ENCODE measurements at regions not wholly inside any gene's neighbourhood (a gene's known extent, or its start where the extent isn't known, plus 50 kb on each side); places are given as distances from the start of the nearest gene placed in this dataset.
"Not testable (repeated sequence)": the region's sequence is repeated elsewhere in the genome, so short reads cannot be mapped to it uniquely, and the experiment has no call there.

DNA sequence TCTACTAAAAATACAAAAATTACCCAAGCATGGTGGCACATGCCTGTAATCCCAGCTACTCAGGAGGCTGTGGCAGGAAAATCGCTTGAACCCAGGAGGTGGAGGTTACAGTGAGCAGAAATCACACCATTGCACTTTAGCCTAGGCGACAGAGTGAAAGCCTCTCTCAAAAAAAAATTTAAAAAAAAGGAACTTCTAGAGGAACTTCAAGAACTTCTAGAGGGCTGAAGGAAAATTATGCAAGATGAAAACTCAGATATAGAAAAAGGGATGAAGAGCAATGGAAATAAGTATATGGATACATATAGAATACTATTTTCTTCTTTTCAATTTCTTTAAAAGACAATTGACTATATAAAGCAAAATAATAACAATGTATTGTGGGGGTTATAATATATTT is 51.2 kb upstream of the PRR5 start:
- no peak for DNase-seq

DNA sequence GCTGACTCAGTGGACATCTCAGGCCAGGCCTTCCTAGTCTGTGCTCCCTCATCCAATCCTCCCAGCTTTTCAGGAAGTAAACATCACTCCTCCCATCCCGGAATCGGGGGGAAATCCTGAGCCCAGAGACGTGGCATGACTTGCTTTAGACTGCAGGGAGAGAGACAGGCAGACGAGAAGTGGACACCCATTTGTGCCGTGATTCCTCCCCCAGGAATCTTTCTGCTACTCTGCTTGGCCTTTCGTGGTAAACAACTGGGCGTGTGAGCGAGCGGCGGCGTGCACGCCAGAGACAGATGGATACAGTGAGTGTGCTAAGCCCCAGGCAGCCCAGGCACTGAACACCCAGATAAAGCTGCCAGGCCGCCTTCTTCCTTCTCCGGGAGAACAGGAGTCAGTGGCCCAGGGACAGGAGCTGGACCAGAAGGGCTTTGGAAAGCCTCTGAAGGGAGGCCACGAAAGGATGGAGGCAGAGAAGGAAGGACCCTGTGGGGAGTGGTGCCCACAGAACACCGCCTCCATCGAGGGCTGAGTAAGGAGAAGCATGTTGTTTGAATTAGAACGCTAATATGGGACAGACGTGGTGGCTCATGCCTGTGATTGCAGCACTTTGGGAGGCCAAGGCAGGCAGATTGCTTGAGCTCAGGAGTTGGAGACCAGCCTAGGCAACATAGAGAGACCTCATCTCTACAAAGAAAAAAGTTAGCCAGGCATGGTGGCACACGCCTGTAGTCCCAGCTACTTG is 53.0 kb upstream of the PRR5 start:
- DNase-seq, result no peak

DNA sequence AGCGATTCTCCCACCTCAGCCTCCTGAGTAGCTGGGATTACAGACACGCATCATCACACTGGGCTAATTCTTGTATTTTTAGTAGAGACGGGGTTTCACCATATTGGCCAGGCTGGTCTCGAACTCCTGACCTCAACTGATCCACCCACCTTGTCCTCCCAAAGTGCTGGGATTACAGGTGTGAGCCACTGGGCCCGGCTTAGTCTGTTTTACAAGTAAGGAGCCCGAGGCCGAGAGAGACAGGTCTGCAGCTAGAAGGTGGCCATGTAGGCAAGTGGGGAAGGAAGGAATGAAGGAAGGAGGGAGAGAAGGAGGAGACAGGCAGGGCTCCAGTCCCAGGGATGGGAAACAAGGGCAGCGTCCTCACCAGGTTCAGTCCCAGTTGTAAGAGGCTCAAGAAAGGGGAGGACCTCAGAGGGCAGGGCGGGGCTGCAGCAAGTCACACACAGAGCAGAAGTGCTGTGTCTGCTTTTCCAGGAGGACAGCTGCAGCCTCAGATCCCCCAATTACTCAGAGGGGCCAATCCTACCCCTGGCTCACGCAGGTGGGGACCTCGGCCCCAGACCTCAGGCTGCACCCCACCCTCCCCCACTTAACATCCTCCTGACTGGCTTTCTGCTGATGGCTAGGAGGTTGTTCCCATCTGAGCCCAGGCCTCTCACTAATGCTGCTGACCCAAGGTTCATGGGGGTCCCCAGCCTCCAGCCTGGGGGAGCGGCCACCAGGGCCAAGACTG is 53.8 kb upstream of the PRR5 start:
- no peak for DNase-seq

DNA sequence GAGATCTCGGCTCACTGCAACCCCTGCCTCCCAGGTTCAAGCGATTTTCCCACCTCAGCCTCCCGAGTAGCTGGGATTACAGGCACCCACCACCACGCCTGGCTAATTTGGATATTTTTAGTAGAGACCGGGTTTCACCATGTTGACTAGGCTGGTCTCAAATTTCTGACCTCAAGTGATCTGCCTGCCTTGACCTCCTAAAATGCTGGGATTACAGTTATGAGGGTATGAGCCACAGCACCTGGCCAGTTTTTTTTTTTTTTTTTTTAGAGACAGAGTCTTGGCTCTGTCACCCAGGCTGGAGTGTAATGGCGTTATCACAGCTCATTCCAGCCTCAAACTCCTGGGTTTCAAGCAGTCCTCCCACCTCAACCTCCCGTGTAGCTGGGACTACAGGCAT is 54.9 kb upstream of the PRR5 start:
- DNase-seq, result no peak

DNA sequence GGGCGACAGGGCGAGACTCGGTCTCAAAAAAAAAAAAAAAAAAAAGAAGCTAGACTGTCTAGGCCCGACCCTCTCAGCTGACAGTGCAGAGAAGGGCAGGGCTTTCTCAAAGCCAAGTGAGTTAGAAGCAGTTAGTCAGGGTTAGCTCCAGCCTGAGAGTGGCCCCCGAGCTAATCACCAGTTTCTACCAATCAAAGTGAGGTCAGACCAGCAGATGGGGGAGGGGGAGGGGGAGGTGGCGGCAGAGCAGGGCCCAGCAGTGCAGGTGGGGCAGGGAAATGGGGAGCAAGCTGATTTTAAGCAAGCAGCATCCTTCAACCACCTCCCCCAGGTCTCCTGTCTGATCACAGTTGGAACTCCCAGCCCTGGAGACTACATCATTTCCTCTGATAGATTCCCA is 55.3 kb upstream of the PRR5 start:
- DNase-seq, result no peak

DNA sequence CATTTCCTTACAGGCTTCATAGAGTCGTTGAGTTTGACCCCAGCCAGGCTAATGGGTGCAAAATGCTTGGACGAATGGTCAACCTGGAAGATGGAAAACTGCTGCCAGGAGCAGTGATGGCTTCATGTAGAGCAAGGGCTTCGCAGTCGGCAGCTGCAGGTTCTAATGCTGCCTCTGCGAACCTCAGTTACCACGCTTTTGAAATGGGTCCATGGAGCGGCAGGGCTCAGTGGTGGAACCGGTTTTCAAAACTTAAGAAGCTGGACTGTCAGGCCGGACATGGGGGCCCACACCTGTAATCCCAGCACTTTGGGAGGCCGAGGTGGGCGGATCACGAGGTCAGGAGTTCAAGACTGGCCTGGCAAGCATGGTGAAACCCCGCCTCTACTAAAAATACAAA is 55.9 kb upstream of the PRR5 start:
- no peak for DNase-seq

DNA sequence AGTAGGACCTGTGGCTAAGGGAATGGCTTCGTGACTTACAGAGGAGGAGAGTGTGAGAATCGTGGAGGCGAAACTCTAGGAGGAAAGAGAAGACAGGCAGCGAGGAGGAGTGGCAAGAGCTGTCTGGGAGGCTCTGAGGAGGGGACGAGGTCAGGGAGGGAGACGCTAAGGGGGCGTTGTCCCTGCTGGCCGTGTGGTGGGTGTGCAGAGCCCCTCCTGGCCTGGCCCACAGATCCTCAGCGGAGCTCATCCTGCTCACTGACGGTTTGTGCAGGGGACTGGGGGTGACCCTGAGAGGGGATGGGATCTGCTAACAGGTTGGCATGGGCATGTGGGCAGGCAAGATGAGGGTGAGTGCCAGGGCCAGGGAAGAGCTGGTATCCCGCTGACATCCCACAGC is 56.5 kb upstream of the PRR5 start:
- no peak for DNase-seq

DNA sequence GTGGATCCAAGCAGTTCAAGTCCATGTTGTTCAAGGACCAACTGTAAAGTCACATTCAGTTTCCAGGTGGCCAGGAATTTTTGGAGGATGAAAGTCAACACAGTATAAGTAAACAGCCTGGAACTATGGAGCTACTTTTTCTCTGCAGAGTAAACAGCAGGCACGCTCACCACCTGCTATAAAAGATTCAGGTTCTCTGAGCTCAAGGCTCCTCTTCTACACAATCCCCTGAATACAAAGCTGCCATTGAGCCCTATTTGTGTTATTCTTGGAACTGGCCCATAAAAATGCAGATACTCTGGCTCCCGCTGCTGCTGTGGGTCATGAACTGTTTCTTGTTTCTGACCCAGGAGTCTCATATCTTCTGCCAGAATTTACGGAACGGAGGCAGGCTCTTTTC is 56.9 kb upstream of the PRR5 start:
- DNase-seq, result no peak

DNA sequence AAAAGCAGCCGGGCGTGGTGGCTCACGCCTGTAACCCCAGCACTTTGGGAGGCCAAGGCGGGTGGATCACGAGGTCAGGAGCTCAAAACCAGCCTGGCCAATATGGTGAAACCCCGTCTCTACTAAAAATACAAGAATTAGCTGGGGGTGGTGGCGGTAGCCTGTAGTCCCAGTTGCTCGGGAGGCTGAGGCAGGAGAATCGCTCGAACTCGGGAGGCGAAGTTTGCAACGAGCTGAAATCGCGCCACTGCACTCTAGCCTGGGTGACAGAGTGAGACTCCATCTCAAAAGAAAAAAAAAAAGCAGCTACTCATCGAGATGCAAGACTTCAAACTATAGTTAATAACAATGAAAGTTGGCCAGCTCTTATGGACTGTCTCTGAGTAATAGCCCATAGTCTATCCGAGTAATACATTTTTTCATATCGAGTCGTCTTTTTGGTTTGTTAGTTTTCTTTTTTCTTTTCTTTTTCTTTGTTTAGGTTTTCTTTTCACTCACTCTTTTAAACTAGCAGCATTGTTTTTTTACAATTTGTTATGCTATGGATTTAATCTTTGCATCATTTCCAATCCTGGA is 58.4 kb upstream of the PRR5 start:
- not testable (repeated sequence) for DNase-seq

DNA sequence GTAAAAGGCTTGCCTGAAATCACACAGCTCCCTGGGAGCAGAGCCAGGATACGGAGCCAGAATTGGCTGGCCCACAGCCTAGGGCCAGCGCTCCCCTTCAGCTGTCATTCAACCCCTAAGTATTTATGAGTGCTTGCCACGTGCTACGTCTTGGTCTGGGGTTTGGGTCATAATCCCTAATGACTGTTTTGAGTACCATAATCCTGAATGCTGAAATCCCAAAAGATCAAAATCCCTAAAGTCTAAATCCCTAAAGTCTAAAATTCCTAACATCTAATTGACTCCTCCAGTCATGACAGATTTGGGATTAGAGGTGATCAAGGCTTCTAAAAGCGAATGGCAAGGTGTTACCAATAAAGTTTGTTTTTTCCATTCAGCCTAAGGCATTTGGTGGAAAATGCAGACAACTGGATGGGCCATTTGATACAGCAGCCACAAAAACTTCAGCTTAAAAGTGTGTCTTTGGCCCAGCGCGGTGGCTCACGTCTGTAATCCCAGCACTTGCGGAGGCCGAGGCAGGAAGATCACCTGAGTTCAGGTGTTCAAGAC is 59.8 kb upstream of the PRR5 start:
- DNase-seq, result no peak

DNA sequence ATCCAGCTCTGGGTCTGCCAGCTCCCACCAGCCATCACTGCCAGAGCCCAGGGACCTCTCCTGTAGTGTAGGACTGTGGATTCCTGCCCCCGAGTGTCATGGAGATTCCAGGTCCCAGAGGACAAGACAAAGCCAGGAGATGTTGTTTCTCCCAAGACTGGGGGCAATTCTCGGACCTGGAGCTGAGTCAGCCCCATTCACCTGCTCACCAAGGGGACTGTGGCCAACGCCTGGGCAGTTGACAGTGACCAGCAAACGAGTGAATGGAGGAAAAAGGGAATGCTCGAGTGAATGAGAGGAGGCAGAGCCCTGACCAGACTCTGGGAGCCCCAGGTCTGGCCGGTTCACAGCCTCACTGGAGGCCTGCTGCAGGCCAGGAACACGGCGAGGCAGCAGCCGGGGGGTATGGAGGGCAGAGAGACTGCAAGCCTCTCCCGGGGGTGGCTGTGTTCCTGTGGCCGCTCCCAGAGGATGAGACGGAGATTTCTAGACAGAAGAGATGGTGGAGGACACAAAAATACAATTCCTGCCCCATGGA is 61.3 kb upstream of the PRR5 start:
- no peak for DNase-seq

DNA sequence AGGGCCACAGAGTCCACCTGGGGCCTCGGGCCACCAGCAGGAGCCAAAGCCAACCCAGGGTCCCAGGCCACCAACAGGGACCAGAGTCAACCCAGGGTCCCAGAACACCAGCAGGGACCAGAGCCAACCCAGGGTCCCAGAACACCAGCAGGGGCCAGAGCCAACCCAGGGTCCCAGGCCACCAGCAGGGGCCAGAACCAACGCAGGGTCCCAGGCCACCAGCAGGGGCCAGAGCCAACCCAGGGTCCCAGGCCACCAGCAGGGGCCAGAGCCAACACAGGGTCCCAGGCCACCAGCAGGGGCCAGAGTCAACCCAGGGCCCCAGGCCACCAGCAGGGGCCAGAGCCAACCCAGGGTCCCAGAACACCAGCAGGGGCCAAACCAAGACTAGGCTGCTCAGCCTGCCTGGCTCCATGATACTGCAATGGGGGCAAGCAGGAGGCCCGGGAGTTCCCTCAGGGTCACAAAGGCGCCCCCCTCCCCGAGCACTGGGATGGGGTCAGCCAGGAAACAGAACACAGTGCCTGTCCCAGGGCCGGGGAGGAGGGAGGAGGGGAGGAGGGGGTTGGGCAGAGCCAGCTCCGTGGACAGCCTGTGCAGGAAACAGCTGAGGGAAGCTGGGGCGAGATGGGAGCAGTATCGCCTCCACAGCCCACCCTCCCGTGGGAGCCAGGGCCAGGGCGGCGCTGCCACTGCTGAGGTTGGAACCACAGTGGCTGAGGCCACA is 62.0 kb upstream of the PRR5 start:
- DNase-seq, result no peak

DNA sequence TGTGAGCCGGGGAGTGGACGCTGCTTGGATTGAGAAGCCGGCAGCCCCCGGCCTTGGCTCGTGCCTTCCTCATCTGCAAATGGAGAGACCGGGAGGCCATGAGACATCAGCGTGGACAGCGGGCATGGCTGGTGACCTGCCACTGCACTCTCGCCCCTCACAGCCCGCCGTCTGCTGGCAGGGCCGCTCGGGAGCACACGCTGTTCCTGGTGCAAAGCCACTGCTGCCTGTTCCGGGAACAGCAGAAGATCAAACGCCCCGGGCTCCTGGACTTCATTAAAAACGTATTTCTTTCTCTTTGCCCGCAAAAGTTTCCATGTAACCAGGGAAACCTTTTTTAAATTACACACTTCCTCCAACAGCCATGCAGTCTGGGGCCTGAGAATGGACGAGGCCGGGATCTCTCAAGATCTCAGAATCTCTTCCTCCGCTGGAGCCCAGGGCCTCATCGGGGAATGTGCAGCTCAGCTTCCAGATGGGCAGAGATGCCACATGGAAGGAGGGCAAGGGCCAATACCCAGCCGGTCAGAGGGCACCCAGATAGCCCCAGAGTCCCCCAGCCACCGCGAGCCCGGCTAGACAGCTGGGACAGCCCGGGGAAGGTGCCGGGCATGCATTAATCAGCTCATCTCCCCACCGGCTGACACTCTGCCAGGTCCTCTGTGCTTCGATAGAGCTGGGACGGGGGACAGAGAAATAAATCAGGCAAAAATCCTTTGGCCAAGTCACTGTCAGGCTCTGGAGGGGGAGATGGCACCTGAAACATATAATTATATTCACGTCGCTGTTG is 62.8 kb upstream of the PRR5 start:
- no peak for DNase-seq

DNA sequence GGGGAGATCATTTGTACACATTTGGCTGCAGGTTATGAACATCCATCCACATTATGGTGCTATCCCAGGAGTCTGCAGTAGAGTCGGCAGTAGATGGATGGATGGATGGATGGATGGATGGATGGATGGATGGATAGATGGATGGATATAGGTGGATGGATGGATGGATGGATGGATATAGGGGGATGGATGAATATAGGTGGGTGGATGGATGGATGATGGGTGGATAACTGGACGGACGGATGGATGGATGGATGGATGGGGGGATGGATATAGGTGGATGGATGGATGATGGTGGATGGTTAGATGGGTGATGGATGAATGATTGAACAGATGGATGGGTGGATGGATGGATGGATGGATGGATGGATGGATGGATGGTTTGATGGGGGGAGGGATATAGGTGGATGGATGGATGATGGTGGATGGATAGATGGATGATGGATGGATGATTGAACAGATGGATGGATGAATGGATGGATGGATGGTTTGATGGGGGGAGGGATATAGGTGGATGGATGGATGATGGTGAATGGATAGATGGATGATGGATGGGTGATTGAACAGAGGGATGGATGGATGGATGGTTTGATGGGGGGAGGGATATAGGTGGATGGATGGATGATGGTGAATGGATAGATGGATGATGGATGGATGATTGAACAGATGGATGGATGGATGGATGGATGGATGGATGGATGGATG is 65.3 kb upstream of the PRR5 start:
- not testable (repeated sequence) for DNase-seq

DNA sequence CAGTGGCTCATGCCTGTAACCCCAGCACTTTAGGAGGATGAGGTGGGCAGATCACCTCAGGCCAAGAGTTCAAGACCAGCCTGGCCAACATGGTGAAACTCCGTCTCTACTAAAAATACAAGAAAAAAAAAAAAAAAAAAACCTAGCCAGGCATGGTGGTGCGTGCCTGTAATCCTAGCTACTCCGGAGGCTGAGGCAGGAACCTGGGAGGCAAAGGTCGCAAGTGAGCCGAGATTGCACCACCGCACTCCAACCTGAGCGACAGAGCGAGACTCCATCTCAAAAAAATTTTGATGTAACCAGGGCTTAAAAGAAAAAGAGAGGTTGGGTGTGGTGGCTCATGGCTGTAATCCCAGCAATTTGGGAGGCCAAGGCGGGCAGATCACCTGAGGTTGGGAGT is 66.4 kb upstream of the PRR5 start:
- not testable (repeated sequence) for DNase-seq

DNA sequence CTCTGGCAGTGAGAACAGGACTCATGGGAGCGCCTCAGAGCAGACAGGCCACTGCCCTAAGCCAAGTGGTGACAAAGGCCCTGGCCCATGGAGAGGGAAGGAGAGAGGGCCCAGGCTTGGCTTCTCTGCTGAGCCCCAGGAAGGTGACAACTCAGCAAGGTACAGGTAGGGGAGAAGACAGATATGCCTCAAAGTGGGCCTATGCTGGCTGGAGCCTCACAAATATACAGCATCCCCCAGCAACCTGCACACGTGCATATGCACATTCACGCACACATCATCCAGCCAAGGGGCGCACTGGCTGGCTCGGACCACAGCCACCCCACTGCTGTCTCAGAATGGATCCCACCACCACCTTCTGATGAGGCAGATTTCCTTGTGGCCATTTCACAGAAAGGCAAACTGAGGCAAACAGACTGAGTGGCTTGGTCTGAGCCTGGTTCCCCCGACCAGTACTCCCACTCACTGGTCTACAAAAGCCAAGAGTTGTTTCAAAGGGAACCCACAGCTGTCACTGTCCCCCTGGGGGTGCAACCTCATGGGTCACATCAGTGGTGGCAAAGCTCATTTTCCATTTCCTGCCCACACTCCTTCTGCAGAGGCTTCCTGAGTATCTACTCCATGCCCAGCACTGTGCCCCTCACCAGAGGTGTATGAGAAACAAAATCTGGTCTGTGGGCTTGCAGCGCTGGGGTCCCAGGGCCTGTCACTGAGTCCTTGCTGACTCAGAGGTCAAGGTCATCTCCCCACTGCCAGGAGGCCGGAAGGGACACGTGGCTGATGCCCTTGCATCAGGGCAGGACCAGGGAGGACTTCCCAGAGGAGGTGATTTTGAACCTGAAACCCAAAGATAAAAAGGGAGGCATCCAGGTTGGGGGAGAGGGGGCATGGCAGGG is 67.3 kb upstream of the PRR5 start:
- DNase-seq, result no peak

DNA sequence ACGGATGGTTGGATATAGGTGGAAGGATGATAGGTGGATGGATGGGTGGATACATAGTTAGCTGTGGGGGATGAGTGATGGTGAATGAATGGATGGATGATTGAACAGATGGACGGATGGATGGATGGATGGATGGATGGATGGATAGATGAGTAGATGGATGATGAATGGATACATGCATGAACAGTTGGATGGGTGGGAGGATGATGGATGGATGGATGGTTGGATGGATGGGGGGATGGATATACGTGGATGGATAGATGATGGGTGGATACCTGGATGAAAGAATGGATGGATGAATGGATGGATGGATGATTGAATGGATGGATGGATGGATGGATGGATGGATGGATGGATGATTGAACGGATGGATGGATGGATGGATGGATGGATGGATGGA is 68.4 kb upstream of the PRR5 start:
- no peak for DNase-seq

DNA sequence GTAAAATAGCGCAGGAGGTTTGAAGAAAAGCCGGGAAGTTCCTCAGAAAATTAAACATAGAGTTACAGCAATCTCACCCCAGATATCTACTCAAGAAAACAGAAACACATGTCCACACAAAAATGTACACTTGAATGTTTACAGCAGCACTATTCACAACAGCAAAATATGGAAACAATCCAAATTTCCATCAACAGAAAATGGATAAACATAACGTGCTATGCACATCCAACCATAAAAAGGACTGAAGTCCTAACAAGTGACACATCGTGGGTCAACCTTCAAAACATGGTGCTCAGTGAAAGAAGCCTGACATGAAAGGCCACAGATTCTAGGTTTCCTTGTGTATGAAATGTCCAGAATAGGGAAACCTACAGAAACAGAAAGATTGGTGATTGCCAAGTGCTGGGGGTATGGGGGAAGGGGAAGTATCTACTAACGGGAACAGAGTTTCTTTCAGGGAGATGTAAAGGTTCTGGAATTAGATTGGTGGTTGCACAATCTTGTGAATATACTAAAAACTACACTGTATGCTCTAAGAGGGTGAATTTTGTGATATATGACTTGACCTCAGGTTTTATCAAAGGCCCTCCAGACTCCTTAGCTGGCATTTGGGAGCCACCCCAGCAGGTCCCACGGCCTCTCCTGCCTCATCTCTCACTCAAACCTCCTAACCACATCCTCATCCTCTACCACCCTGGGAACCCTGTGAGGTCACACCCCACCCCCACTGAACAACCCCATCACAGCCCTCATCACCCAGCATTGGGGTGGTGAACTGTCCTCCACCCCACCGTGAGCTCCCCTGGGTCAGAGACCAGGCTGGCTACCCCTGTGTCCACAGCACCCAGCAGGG is 69.2 kb upstream of the PRR5 start:
- no peak for DNase-seq

DNA sequence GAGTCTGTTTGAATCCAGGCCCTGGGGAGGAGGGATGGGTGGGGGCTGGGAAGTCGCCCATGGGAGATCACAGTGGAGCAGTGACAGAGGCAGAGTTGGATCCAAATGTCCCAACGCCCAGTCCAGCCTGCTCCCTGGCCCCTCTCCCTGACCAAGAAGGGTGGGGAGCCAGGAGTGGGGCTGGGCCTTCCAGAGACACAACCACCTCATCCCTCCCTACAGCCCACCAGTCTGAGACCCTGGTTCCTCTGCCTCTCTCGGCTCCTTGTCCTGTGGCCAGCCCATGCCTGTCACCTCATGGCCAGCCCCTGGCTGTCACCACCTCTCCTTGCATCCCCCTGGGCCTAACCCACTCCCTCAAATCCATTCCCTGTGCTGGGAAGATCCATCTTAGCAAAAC is 71.2 kb upstream of the PRR5 start:
- DNase-seq, result no peak

All from retina (tissue), 1 donor.